Lung (tissue), 11 donors: ENCODE measurements at regions not wholly inside any gene's neighbourhood (a gene's known extent, or its start where the extent isn't known, plus 50 kb on each side); places are given as distances from the start of the nearest gene placed in this dataset.

ENCODE experiments used
- ATAC-seq: fragments of 200-7000 bp; cut with Tn5 transposase; one replicate; pipeline ENCODE4 v1.9.1; 2020; ENCODE audit warnings: moderate number of reproducible peaks; ENCODE audit not compliant: insufficient read depth, low FRiP score
- DNase-seq, 3 donors: peaks; one replicate each; pipeline ENCODE4 v3.0.0-alpha.2; 2013 to 2017
- H3K27ac ChIP-seq, 2 donors: one replicate each; pipeline ENCODE4 v1.5.1; 2013; ENCODE audit warnings: mild to moderate bottlenecking in 2 of 2, moderate library complexity in 2 of 2, control low read depth in 1 of 2, inconsistent platforms in 1 of 2, low read depth in 1 of 2, low read length in 1 of 2
- H3K27me3 ChIP-seq, 3 donors: one replicate each; pipeline ENCODE4 v1.5.1; 2013; ENCODE audit warnings: low read length in 2 of 3; ENCODE audit not compliant: control insufficient read depth in 3 of 3, insufficient read depth in 3 of 3
- H3K36me3 ChIP-seq, 4 donors: one replicate each; pipeline ENCODE4 v1.5.1; 2013; ENCODE audit warnings: low read length in 4 of 4, mild to moderate bottlenecking in 1 of 4, moderate library complexity in 1 of 4; ENCODE audit not compliant: control insufficient read depth in 4 of 4, insufficient read depth in 4 of 4
- H3K4me1 ChIP-seq, 5 donors: one replicate each; pipeline ENCODE4 v1.5.1; 2013; ENCODE audit warnings: low read length in 5 of 5, mild to moderate bottlenecking in 2 of 5, moderate library complexity in 1 of 5; ENCODE audit not compliant: control insufficient read depth in 5 of 5, insufficient read depth in 5 of 5
- H3K4me3 ChIP-seq: one replicate; pipeline ENCODE4 v1.5.1; 2013; ENCODE audit warnings: mild to moderate bottlenecking, control low read depth, moderate library complexity
- H3K9ac ChIP-seq, 2 donors: one replicate each; pipeline ENCODE4 v1.5.1; 2013; ENCODE audit warnings: low read length in 2 of 2, control low read depth in 1 of 2; ENCODE audit not compliant: insufficient read depth in 1 of 2
- H3K9me3 ChIP-seq, 4 donors: one replicate each; pipeline ENCODE4 v1.5.1; 2013; ENCODE audit warnings: low read length in 3 of 4, mild to moderate bottlenecking in 1 of 4, moderate library complexity in 1 of 4; ENCODE audit not compliant: control insufficient read depth in 4 of 4, insufficient read depth in 3 of 4
- CTCF ChIP-seq: IDR thresholded peaks from 2 replicates; pipeline ENCODE4 v1.5.1; 2012; ENCODE audit warnings: mild to moderate bottlenecking; ENCODE audit errors: control extremely low read depth, extremely low read depth
- whole genome bisulfite sequencing, 2 donors: extraction: QIAGEN DNeasy Blood & Tissue Kit; methylation state at CpG; one replicate each; pipeline ENCODE4 v1.1.7; 2013; 5-methylcytosine and 5-hydroxymethylcytosine counted together
- donor health status: control.
- donor health status: control.
- donor health status: Bipolar disorder and iron deficiency.
- donor health status: healthy.
- donor health status: DM: yes; HTN: yes; CAD: no.

- no peak for TF ChIP-seq CTCF
- Histone ChIP-seq H3K4me1 (no peaks in the 10 kb centered on the region), H3K9me3 (no peaks in the 10 kb centered on the region), H3K9ac (no peak overlapping the region), H3K4me3 (no peak overlapping the region), H3K27ac (no peak overlapping the region), H3K36me3 (no peaks in the 10 kb centered on the region), H3K27me3 (peaks cover 0 to 2% (median 0%) of the 10 kb centered on the region in 3 donors)
- 62 to 75% methylated on average over 7 of the region's 7 CpGs for WGBS, 2 donors
- no peak for ATAC-seq
- DNase-seq: no peak
Observed at GRCh38 chr7:94069162-94069739, 65.1 kb upstream of the BET1 start.

- H3K4me3 ChIP-seq: no peak overlapping the region
- H3K9ac ChIP-seq: no peak overlapping the region
- 77 to 87% methylated on average over 5 of the region's 5 CpGs for WGBS, 2 donors
- H3K27me3 ChIP-seq: no peaks in the 10 kb centered on the region
- H3K9me3 ChIP-seq: peaks cover 0 to 2% (median 0%) of the 10 kb centered on the region in 4 donors
- H3K36me3 ChIP-seq: no peaks in the 10 kb centered on the region
- DNase-seq (no peak), ATAC-seq (no peak)
- no peak overlapping the region for H3K27ac ChIP-seq
- H3K4me1 ChIP-seq: no peaks in the 10 kb centered on the region
- TF ChIP-seq CTCF: no peak
Observed at GRCh38 chr7:94080551-94080950, 76.4 kb upstream of the BET1 start.

- DNase-seq: no peak
- no peak for TF ChIP-seq CTCF
- Histone ChIP-seq H3K27me3 (no peaks in the 10 kb centered on the region), H3K27ac (no peak overlapping the region), H3K36me3 (no peaks in the 10 kb centered on the region), H3K9me3 (peaks cover 0 to 2% (median 0%) of the 10 kb centered on the region in 4 donors), H3K9ac (no peak overlapping the region), H3K4me3 (no peak overlapping the region), H3K4me1 (no peaks in the 10 kb centered on the region)
- ATAC-seq: no peak
Observed at GRCh38 chr7:94082126-94082525, 78.0 kb upstream of the BET1 start.
